ENCODE measurements at regions not wholly inside any gene's neighbourhood (a gene's known extent, or its start where the extent isn't known, plus 50 kb on each side); places are given as distances from the start of the nearest gene placed in this dataset.

DNA sequence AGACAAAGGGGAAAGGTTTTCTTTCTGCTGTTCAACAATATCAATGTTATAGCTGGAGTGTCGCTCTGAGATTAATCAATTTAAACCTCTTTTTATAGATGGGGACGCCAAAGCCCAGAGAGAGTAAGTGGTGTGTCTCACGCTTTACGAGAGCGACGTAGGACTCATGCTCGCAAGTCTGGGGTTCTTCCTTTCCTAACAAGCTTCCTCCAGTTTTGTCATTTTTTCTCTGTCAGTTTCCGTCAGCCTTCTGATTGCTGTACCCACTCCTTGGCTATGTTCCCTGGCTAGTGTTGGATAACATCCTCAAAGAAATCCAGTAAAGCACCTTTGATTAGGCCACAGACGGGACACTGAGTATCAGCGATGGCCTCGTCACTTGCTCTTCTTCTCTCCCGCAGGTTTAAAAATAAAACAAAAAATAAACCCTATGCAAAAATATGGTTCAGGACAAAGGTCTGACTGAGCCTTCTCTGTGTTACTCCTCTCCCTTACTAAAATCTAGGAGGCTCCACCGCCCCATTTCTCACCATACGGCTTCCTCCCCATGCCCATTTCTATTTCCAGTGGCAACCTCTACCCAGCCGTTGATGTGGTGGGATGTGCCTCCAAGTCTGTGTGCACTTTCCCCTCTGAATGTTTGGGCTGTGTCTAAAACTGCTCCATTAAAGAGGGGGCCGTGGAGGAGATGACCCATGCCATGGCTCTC is 172.7 kb upstream of the PARP11 start:
- H3K27ac ChIP-seq (ENCODE audit: low read length) = no peak overlapping the region
- H3K4me3 ChIP-seq (ENCODE audit: low read depth in 2 of 2, low read length in 2 of 2) = no peak overlapping the region
- ATAC-seq (no peak), DNase-seq (ENCODE audit: low read depth, low spot score) (no peak)
- no peaks in the 10 kb centered on the region for H3K9me3 ChIP-seq (ENCODE audit: control insufficient read depth, insufficient read depth, low read depth, low read length)
- H3K36me3 ChIP-seq (ENCODE audit: control insufficient read depth, insufficient read depth, low read length) = no peaks in the 10 kb centered on the region
- no TSS peak for BruUV-seq (replicated peaks)
- intact Hi-C loops (cut with micrococcal nuclease; ENCODE audit: unreplicated experiment) = no loop called here
- H3K27me3 ChIP-seq (ENCODE audit: control insufficient read depth, insufficient read depth, low read length) = no peaks in the 10 kb centered on the region
- ChIA-PET CTCF (no interaction called here), POLR2A (no interaction called here)
- TF ChIP-seq, protein P1, sequence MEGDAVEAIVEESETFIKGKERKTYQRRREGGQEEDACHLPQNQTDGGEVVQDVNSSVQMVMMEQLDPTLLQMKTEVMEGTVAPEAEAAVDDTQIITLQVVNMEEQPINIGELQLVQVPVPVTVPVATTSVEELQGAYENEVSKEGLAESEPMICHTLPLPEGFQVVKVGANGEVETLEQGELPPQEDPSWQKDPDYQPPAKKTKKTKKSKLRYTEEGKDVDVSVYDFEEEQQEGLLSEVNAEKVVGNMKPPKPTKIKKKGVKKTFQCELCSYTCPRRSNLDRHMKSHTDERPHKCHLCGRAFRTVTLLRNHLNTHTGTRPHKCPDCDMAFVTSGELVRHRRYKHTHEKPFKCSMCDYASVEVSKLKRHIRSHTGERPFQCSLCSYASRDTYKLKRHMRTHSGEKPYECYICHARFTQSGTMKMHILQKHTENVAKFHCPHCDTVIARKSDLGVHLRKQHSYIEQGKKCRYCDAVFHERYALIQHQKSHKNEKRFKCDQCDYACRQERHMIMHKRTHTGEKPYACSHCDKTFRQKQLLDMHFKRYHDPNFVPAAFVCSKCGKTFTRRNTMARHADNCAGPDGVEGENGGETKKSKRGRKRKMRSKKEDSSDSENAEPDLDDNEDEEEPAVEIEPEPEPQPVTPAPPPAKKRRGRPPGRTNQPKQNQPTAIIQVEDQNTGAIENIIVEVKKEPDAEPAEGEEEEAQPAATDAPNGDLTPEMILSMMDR (IDR thresholded peaks at IDR 0.05) = no peak
- TF ChIP-seq TCF7L2 (IDR thresholded peaks at IDR 0.05; ENCODE audit: low read depth, low read length) (no peak), POLR2AphosphoS5 (IDR thresholded peaks at IDR 0.05; ENCODE audit: low read depth, low read length) (no peak), SIN3A (IDR thresholded peaks at IDR 0.05; ENCODE audit: borderline replicate concordance, insufficient read depth, low read depth, low read length) (no peak)
- TF ChIP-seq, protein P2, sequence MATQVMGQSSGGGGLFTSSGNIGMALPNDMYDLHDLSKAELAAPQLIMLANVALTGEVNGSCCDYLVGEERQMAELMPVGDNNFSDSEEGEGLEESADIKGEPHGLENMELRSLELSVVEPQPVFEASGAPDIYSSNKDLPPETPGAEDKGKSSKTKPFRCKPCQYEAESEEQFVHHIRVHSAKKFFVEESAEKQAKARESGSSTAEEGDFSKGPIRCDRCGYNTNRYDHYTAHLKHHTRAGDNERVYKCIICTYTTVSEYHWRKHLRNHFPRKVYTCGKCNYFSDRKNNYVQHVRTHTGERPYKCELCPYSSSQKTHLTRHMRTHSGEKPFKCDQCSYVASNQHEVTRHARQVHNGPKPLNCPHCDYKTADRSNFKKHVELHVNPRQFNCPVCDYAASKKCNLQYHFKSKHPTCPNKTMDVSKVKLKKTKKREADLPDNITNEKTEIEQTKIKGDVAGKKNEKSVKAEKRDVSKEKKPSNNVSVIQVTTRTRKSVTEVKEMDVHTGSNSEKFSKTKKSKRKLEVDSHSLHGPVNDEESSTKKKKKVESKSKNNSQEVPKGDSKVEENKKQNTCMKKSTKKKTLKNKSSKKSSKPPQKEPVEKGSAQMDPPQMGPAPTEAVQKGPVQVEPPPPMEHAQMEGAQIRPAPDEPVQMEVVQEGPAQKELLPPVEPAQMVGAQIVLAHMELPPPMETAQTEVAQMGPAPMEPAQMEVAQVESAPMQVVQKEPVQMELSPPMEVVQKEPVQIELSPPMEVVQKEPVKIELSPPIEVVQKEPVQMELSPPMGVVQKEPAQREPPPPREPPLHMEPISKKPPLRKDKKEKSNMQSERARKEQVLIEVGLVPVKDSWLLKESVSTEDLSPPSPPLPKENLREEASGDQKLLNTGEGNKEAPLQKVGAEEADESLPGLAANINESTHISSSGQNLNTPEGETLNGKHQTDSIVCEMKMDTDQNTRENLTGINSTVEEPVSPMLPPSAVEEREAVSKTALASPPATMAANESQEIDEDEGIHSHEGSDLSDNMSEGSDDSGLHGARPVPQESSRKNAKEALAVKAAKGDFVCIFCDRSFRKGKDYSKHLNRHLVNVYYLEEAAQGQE (IDR thresholded peaks at IDR 0.05; ENCODE audit: insufficient read depth in 1 of 2, low read depth in 2 of 2, low read length in 1 of 2) = no peak
- in situ Hi-C loops (cut with HindIII; ENCODE audit: low pct_unique_long_range_greater_than_20kb, low sequenced_read_pairs) = no loop called here
- no peaks in the 10 kb centered on the region for H3K4me1 ChIP-seq (ENCODE audit: control insufficient read depth, insufficient read depth, low read length)

DNA sequence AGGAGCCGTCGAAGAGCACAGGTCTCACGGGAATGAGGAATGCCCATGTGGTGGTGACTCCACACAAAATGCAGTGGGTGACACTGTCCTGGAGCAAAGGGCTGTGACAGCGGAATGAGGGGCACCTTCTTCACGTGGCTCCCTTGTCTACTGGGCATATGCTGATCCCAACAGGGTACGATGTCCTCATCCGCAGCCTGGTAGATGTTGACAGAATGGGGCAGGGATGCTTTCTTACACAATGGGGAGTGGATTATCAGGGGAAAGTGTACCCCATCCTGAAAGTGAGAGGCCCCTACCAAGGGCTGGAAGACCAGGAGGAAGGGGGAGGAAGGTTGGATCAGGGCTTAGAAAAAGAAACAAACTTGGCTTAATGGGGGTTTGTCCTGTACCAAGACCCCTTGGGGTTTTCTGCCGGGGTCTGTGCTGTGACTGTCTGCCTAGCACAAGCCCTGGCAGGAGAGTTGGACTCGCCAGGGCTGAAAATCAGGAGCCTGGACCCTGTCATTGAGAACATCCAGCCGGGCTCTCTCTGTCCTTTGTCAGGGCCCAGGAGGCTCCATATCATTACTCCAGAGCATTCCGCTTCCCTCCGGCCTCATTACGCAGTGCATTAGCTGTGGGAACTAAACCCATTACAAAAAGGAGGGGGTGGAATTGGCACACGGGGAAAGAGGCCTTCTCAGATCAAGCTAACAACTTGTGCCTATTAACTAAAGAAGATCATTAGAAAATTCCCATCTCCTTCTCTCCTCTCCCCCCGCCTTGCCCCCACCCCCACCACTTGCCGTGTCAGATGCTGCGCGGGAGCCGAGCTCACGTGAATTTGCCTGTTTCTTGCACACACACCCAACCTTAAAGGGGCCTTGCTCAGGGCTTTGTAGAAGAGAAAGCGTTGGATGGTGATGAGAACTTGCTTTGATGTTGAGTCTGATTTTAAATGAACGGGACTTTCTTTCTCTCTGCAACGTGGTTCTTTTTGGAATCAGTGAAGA is 171.8 kb upstream of the PARP11 start:
- Histone ChIP-seq H3K9me3 (ENCODE audit: control insufficient read depth, insufficient read depth, low read depth, low read length) (no peaks in the 10 kb centered on the region), H3K4me1 (ENCODE audit: control insufficient read depth, insufficient read depth, low read length) (no peaks in the 10 kb centered on the region), H3K27ac (ENCODE audit: low read length) (no peak overlapping the region), H3K36me3 (ENCODE audit: control insufficient read depth, insufficient read depth, low read length) (no peaks in the 10 kb centered on the region), H3K4me3 (ENCODE audit: low read depth in 2 of 2, low read length in 2 of 2) (no peak overlapping the region), H3K27me3 (ENCODE audit: control insufficient read depth, insufficient read depth, low read length) (no peaks in the 10 kb centered on the region)
- no TSS peak for BruUV-seq (replicated peaks)
- intact Hi-C loops (cut with micrococcal nuclease; ENCODE audit: unreplicated experiment) = no loop called here
- CTCF ChIA-PET = no interaction called here
- in situ Hi-C loops (cut with HindIII; ENCODE audit: low pct_unique_long_range_greater_than_20kb, low sequenced_read_pairs) = no loop called here
- DNase-seq (ENCODE audit: low read depth, low spot score) (no peak), ATAC-seq (no peak)
- POLR2A ChIA-PET = no interaction called here
- TF ChIP-seq POLR2AphosphoS5 (IDR thresholded peaks at IDR 0.05; ENCODE audit: low read depth, low read length) (no peak), TCF7L2 (IDR thresholded peaks at IDR 0.05; ENCODE audit: low read depth, low read length) (no peak)
- TF ChIP-seq, protein P2 (IDR thresholded peaks at IDR 0.05; ENCODE audit: insufficient read depth in 1 of 2, low read depth in 2 of 2, low read length in 1 of 2) = no peak
- TF ChIP-seq, protein P1 (IDR thresholded peaks at IDR 0.05) = no peak
